ENCODE measurements at regions not wholly inside any gene's neighbourhood (a gene's known extent, or its start where the extent isn't known, plus 50 kb on each side); places are given as distances from the start of the nearest gene placed in this dataset.
"Not testable (repeated sequence)": the region's sequence is repeated elsewhere in the genome, so short reads cannot be mapped to it uniquely, and the experiment has no call there.

DNA sequence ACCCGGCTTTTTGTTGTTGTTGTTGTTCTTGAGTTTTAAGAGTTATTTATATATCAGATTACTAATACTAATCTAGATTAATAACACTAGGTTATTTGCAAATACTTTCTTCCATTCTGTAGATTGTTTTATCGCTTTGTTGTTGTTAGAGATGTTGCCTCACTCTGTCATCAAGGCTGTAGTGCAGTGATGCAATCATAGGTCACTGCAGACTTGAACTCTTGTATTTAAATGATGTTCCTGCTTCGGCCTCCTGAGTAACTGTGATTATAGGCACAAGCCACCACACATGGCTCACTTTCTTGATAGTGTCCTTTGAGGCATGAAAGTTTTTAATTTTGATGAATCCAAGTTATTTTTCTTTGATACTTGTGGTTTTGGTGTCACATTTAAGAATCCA, 129.0 kb downstream of the VSIG4 start:
- no peak overlapping the region for H3K4me3 ChIP-seq (ENCODE audit: low read depth, low read length)
- no peak for DNase-seq (ENCODE audit: low read depth)
- TF ChIP-seq, protein P1, sequence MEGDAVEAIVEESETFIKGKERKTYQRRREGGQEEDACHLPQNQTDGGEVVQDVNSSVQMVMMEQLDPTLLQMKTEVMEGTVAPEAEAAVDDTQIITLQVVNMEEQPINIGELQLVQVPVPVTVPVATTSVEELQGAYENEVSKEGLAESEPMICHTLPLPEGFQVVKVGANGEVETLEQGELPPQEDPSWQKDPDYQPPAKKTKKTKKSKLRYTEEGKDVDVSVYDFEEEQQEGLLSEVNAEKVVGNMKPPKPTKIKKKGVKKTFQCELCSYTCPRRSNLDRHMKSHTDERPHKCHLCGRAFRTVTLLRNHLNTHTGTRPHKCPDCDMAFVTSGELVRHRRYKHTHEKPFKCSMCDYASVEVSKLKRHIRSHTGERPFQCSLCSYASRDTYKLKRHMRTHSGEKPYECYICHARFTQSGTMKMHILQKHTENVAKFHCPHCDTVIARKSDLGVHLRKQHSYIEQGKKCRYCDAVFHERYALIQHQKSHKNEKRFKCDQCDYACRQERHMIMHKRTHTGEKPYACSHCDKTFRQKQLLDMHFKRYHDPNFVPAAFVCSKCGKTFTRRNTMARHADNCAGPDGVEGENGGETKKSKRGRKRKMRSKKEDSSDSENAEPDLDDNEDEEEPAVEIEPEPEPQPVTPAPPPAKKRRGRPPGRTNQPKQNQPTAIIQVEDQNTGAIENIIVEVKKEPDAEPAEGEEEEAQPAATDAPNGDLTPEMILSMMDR (IDR thresholded peaks at IDR 0.05; ENCODE audit: insufficient read depth, low read depth, low read length, missing control alignments) = no peak

DNA sequence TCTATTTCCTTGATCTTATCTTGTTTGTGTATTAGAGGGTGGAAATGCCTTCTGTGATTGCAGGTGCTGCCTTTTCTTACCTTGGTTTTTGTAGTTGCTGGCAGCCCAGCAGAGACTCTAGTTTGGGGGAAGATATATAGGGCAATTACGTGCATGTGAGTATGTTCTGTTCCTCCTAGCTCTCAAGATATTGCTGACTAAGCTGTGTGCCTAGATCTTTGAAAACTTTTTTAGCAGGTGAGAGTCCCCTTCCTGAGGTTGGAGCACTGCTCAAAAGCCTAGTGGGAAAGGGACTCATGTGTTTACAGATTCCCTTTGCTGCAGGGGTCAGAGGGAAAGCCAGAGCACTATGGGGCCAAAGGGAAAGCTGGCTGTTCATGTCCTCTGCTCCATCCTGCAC, 136.1 kb downstream of the VSIG4 start:
- TF ChIP-seq, protein P1 (IDR thresholded peaks at IDR 0.05; ENCODE audit: insufficient read depth, low read depth, low read length, missing control alignments) = no peak
- H3K4me3 ChIP-seq (ENCODE audit: low read depth, low read length) = no peak overlapping the region
- no peak for DNase-seq (ENCODE audit: low read depth)

DNA sequence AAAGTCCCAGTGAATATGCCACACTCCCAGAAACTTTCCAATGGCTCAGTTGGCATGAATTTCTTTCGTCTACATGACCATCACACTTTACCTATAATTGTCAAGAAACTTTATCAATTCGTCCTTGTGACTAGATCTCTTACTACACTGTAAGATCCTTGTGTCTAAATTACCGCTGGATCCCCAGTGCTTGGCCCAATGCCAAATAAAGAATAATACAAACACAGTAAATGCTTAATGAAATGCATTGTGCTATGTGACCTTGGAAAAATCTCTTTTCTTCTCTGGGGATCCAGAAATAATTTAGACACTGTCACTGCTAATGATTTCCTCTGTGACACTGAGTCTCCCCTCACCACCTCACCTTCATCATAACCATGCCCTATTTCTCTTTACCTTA, 137.9 kb downstream of the VSIG4 start:
- H3K4me3 ChIP-seq (ENCODE audit: low read depth, low read length) = no peak overlapping the region
- TF ChIP-seq, protein P1 (IDR thresholded peaks at IDR 0.05; ENCODE audit: insufficient read depth, low read depth, low read length, missing control alignments) = no peak
- no peak for DNase-seq (ENCODE audit: low read depth)

DNA sequence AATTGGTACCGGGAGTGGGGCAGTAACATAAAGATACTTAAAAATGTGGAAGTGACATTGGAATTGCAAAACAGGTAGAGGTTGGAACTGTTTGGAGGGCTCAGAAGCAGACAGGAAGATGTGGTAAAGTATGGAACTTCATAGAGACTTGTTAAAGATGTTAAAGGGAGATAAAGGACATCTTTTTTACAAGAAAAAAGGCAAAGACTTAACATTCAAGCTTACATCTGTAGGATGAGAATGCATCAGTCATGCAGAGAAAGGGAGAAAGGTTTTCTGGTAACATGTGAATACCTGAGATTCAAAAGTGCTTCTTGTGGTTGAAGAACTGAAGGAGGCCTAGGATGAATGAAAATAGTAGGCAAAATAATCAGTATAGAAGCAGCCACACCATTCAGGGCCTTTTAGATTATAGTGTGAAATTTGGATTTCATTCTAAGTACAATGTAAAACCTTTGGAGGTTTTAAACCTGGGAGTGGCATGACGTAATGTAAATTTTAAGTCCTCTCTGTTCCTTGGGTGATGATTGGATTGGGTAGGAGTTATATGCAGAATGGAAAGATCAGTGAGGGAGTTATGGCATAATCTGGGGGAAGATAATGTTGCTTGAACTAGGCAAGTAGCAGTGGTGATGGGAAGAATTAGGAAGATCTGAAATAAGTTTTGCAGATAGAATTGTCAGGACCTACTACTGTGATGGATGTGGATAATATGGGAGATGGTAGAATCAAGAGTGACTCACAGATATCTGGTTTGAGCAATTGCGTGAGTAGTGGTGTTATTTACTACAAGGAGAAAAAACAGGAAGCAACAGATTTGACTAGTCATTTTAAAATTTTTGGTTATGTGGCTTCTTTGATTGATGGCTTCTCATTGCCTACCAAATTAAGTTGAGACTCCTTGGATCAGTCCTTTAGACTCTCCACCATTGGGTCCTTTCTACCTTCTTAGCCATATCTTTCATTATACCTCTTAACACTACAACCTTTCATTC, 138.7 kb downstream of the VSIG4 start:
- TF ChIP-seq, protein P1 (IDR thresholded peaks at IDR 0.05; ENCODE audit: insufficient read depth, low read depth, low read length, missing control alignments) = no peak
- no peak overlapping the region for H3K4me3 ChIP-seq (ENCODE audit: low read depth, low read length)
- no peak for DNase-seq (ENCODE audit: low read depth)

DNA sequence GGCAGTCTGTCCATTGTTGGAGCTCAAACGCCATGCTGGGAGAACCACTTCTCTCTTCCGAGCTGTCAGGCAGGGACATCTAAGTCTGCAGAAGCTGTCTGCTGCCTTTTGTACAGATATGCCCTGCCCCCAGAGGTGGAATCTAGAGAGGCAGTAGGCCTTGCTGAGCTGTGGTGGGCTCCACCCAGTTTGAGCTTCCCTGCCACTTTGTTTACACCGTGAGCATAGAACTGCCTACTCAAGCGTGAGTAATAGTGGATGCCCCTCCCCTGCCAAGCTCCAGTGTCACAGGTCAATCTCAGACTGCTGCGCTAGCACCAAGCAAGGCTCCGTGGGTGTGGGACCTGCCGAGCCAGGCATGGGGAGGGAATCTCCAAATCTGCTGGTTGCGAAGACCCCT, 145.7 kb downstream of the VSIG4 start:
- TF ChIP-seq, protein P1 (IDR thresholded peaks at IDR 0.05; ENCODE audit: insufficient read depth, low read depth, low read length, missing control alignments) = no peak
- no peak overlapping the region for H3K4me3 ChIP-seq (ENCODE audit: low read depth, low read length)
- DNase-seq (ENCODE audit: low read depth) = peak; percentile 45

DNA sequence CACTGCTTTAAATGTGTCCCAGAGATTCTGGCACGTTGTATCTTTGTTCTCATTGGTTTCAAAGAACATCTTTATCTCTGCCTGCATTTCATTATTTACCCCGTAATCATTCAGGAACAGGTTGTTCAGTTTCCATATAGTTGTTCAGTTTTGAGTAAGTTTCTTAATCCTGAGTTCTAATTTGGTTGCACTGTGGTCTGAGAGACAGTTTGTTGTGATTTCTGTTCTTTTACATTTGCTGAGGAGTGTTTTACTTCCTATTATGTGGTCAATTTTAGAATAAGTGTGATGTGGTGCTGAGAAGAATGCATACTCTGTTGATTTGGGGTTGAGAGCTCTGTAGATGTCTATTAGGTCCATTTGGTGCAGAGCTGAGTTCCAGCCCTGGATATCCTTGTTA, 148.1 kb downstream of the VSIG4 start:
- peak; percentile 6 for DNase-seq (ENCODE audit: low read depth)
- H3K4me3 ChIP-seq (ENCODE audit: low read depth, low read length) = not testable (repeated sequence)

DNA sequence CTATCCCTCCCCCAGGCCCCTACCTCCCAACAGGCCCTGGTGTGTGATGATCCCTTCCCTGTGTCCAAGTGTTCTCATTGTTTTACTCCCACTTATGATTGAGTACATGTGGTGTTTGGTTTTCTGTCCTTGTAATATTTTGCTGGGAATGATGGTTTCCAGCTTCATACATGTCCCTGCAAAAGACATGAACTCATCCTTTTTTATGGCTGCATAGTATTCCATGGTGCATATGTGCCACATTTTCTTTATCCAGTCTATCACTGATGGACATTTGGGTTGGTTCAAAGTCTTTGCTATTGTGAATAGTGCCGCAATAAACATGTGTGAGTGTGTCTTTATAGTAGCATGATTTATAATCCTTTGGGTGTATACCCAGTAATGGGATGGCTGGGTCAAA, 151.7 kb downstream of the VSIG4 start:
- DNase-seq (ENCODE audit: low read depth) = not testable (repeated sequence)

DNA sequence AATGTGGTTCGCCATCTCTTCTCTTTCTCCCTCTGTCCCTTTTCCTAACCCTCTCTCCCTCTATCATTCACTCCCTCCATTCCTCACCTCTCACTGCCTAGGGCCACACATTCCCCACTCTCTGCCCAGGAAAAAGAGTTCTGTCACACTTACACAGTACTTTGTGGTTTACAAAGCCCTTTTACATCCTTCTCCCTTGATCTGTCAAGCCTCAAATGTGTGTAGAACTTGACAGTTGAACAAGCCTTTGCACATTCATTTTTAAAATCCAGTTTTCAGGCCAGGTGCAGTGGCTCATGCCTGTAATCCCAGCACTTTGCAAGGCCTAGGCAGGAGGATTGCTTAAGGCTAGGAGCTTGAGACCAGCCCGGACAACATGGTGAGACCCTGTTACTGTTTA, 156.3 kb downstream of the VSIG4 start:
- TF ChIP-seq, protein P1 (IDR thresholded peaks at IDR 0.05; ENCODE audit: insufficient read depth, low read depth, low read length, missing control alignments) = no peak
- no peak for DNase-seq (ENCODE audit: low read depth)
- H3K4me3 ChIP-seq (ENCODE audit: low read depth, low read length) = no peak overlapping the region

More for the DNA sequence above, 151.7 kb downstream of the VSIG4 start:
- not testable (repeated sequence) for H3K4me3 ChIP-seq (ENCODE audit: low read depth, low read length)
